HCT116 (cell line): ENCODE measurements at regions not wholly inside any gene's neighbourhood (a gene's known extent, or its start where the extent isn't known, plus 50 kb on each side); places are given as distances from the start of the nearest gene placed in this dataset.

Source experiments
- ATAC-seq: fragments of 200-7000 bp; cut with Tn5 transposase; 2 replicates; pipeline ENCODE4 v1.9.1; 2020; ENCODE audit warnings: mild to moderate bottlenecking, moderate library complexity
- BruUV-seq: library from RNA; stranded (reverse); fragments of 400-500 nt; replicated peaks from 2 replicates; lab custom pipeline; 2021; lab: Mats Ljungman, UMichigan
- CTCF ChIA-PET: fragments of 300-600 bp; sonication (Branson Sonifier 250); formaldehyde crosslinking; loops from one replicate; lab custom pipeline; 2021; ENCODE audit warnings: antibody characterized with exemption; lab: Charles Lee
- POLR2A ChIA-PET: fragments of 300-600, 350-600 bp; sonication (Branson Sonifier 250); formaldehyde crosslinking; loops from one replicate; lab custom pipeline; 2021; ENCODE audit warnings: antibody characterized with exemption; lab: Charles Lee
- RAD21 ChIA-PET, 2 experiments: fragments of 300-600 bp; sonication (Branson Sonifier 250); formaldehyde crosslinking; loops; one replicate each; lab custom pipeline; 2023; ENCODE audit warnings: low total read pairs in 2 of 2; ENCODE audit not compliant: uncharacterized antibody in 2 of 2, unreplicated experiment in 2 of 2, low non-redundant PET in 1 of 2; lab: Charles Lee
- DNase-seq: peaks from one replicate; pipeline ENCODE4 v3.0.0-alpha.2; 2010; ENCODE audit warnings: low read depth, low spot score
- H2AFZ ChIP-seq: fragments of 200-600 bp; shearing (Covaris generic), sonication (generic); 2 replicates; pipeline ENCODE4 v1.6.1; 2017; ENCODE audit warnings: low read depth, mixed run types, mixed read lengths, antibody characterized with exemption, low read length; ENCODE audit not compliant: poor library complexity, severe bottlenecking
- H3K27ac ChIP-seq: 2 replicates; pipeline ENCODE4 v1.5.1; 2012; ENCODE audit warnings: low read depth, low read length
- H3K27me3 ChIP-seq: fragments of 200-600 bp; sonication (generic); 2 replicates; pipeline ENCODE4 v1.6.1; 2016; ENCODE audit warnings: mixed run types, low read length, mixed read lengths; ENCODE audit not compliant: insufficient read depth
- H3K36me3 ChIP-seq, 2 experiments: fragments of 200-500 bp in 1 of 2; fragments of 200-600 bp in 1 of 2; sonication (Bioruptor generic) in 1 of 2; sonication (generic) in 1 of 2; 2 replicates each; pipeline versions ENCODE4 v1.5.1 to v1.6.1; 2014 to 2016; ENCODE audit warnings: low read length in 2 of 2, inconsistent platforms in 1 of 2, mixed read lengths in 1 of 2, mixed run types in 1 of 2; ENCODE audit not compliant: insufficient read depth in 2 of 2, control insufficient read depth in 1 of 2
- H3K4me1 ChIP-seq, 2 experiments: fragments of 200-600 bp in 1 of 2; sonication (generic) in 1 of 2; 2 replicates each; pipeline versions ENCODE4 v1.5.1 to v1.6.1; 2012 to 2017; ENCODE audit warnings: low read length in 2 of 2, inconsistent platforms in 1 of 2, mild to moderate bottlenecking in 1 of 2, mixed read lengths in 1 of 2, mixed run types in 1 of 2, moderate library complexity in 1 of 2; ENCODE audit not compliant: insufficient read depth in 2 of 2, control insufficient read depth in 1 of 2
- H3K4me2 ChIP-seq: fragments of 200-600 bp; sonication (generic); 2 replicates; pipeline ENCODE4 v1.6.1; 2017; ENCODE audit warnings: mixed run types, low read length, mixed read lengths
- H3K4me3 ChIP-seq, 2 experiments: fragments of 200-600 bp in 1 of 2; sonication (generic) in 1 of 2; replicated peaks in 1 of 2; 2 replicates each; pipeline ENCODE4 v1.5.1; 2011 to 2016; ENCODE audit warnings: low read length in 2 of 2, control low read depth in 1 of 2, low read depth in 1 of 2, mild to moderate bottlenecking in 1 of 2, mixed read lengths in 1 of 2, mixed run types in 1 of 2
- H3K79me2 ChIP-seq: fragments of 200-600 bp; sonication (generic); 2 replicates; pipeline ENCODE4 v1.6.1; 2017; ENCODE audit warnings: mild to moderate bottlenecking, mixed run types, low read length, moderate library complexity, mixed read lengths; ENCODE audit not compliant: insufficient read depth
- H3K9ac ChIP-seq: fragments of 200-600 bp; sonication (generic); 2 replicates; pipeline ENCODE4 v1.6.1; 2016; ENCODE audit warnings: low read length, mixed read lengths
- H3K9me2 ChIP-seq: fragments of 200-600 bp; sonication (generic), shearing (Covaris generic); 2 replicates; pipeline ENCODE4 v1.6.1; 2017; ENCODE audit warnings: mixed run types, mild to moderate bottlenecking, moderate library complexity; ENCODE audit not compliant: insufficient read depth
- H3K9me3 ChIP-seq, 2 experiments: fragments of 200-500 bp in 1 of 2; fragments of 200-600 bp in 1 of 2; sonication (Bioruptor generic) in 1 of 2; sonication (generic) in 1 of 2; 2 replicates each; pipeline ENCODE4 v1.6.1; 2014 to 2017; ENCODE audit warnings: low read length in 2 of 2, mixed read lengths in 2 of 2, inconsistent platforms in 1 of 2, low read depth in 1 of 2, mild to moderate bottlenecking in 1 of 2, mixed run types in 1 of 2, moderate library complexity in 1 of 2; ENCODE audit not compliant: control insufficient read depth in 1 of 2, insufficient read depth in 1 of 2
- H4K20me1 ChIP-seq: fragments of 200-600 bp; sonication (generic), shearing (Covaris generic); 2 replicates; pipeline ENCODE4 v1.6.1; 2017; ENCODE audit warnings: mixed run types, mild to moderate bottlenecking, moderate library complexity; ENCODE audit not compliant: insufficient read depth
- EGR1 ChIP-seq: IDR thresholded peaks from 2 replicates; pipeline ENCODE4 v1.6.1; 2012; ENCODE audit warnings: low read depth
- JUND ChIP-seq: IDR thresholded peaks from 2 replicates; pipeline ENCODE4 v1.6.1; 2012
- POLR2A ChIP-seq: IDR thresholded peaks from 2 replicates; pipeline ENCODE4 v1.7.0; 2011; ENCODE audit warnings: borderline replicate concordance; ENCODE audit not compliant: insufficient read depth, insufficient read length; ENCODE audit errors: extremely low read depth
- POLR2AphosphoS5 ChIP-seq: IDR thresholded peaks from 2 replicates; pipeline ENCODE4 v1.6.1; 2011; ENCODE audit warnings: mild to moderate bottlenecking, low read depth, low read length, moderate library complexity
- SP1 ChIP-seq: IDR thresholded peaks from 2 replicates; pipeline ENCODE4 v1.6.1; 2012; ENCODE audit warnings: low read depth
- SRF ChIP-seq: IDR thresholded peaks from 2 replicates; pipeline ENCODE4 v1.6.1; 2012; ENCODE audit warnings: low read depth
- ZFX ChIP-seq: fragments of 450-650 bp; IDR thresholded peaks from 2 replicates; pipeline ENCODE4 v1.6.1; 2017
- intact Hi-C: fragments of 100-400 bp; cut with micrococcal nuclease; formaldehyde crosslinking; loops from 2 replicates; pipeline ENCODE4 v1.10.0; 2022
- TF ChIP-seq, protein P1 (sequence below): IDR thresholded peaks from 2 replicates; pipeline ENCODE4 v1.6.1; 2012
- TF ChIP-seq, protein P2 (sequence below), 3 experiments: fragments of 200-600 bp in 1 of 3; sonication (generic) in 1 of 3; IDR thresholded peaks in 2 of 3; conservative IDR thresholded peaks in 1 of 3; 2 replicates each; pipeline ENCODE4 v1.5.1; 2012 to 2017; ENCODE audit warnings: low read depth in 2 of 3, low read length in 2 of 3, antibody characterized with exemption in 1 of 3, borderline replicate concordance in 1 of 3, control low read depth in 1 of 3, mild to moderate bottlenecking in 1 of 3, mixed read lengths in 1 of 3, mixed run types in 1 of 3, moderate library complexity in 1 of 3; ENCODE audit not compliant: insufficient read depth in 1 of 3
- TF ChIP-seq, protein P3 (sequence below): IDR thresholded peaks from 2 replicates; pipeline ENCODE4 v1.6.1; 2011; ENCODE audit warnings: mild to moderate bottlenecking, low read length, moderate library complexity; ENCODE audit not compliant: insufficient replicate concordance; ENCODE audit errors: extremely low read depth

DNA sequence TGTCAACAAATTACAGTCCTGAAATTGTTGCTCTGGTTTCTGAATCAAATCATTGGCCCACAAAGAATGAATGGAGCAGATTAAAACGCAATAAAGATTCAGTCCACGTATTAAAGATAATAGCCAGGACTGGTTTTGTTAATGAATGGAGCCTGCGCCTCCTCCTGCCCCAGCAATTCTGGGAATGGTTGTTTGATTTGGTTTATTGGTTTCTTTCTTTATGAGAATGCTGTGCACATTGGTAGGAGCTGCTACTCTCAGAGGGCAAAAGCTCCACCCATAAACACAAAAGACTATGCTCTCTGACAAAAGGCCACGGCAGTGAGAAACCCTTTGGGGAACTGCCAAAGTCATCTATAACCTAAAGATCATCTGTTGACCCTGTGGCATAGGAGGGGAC lies 261.1 kb downstream of the ABHD5 start:
- ChIA-PET RAD21 (no interaction called here), POLR2A (no interaction called here), CTCF (no interaction called here)
- Histone ChIP-seq H3K9ac (no peak overlapping the region), H3K79me2 (no peaks in the 10 kb centered on the region), H3K4me3 (no peak overlapping the region), H3K9me3 (no peaks in the 10 kb centered on the region), H3K27ac (no peak overlapping the region), H3K27me3 (peaks cover 26% of the 10 kb centered on the region), H3K4me1 (peaks cover 4 to 12% of the 10 kb centered on the region in 2 experiments; a peak in 3 of 4 replicates), H3K36me3 (no peaks in the 10 kb centered on the region), H3K4me2 (no peak overlapping the region), H3K9me2 (no peaks in the 10 kb centered on the region), H2AFZ (no peak overlapping the region), H4K20me1 (no peaks in the 10 kb centered on the region)
- intact Hi-C loops = no loop called here
- DNase-seq = no peak
- TF ChIP-seq, protein P1, sequence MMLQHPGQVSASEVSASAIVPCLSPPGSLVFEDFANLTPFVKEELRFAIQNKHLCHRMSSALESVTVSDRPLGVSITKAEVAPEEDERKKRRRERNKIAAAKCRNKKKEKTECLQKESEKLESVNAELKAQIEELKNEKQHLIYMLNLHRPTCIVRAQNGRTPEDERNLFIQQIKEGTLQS = no peak
- TF ChIP-seq POLR2A = no peak
- TF ChIP-seq, protein P2, sequence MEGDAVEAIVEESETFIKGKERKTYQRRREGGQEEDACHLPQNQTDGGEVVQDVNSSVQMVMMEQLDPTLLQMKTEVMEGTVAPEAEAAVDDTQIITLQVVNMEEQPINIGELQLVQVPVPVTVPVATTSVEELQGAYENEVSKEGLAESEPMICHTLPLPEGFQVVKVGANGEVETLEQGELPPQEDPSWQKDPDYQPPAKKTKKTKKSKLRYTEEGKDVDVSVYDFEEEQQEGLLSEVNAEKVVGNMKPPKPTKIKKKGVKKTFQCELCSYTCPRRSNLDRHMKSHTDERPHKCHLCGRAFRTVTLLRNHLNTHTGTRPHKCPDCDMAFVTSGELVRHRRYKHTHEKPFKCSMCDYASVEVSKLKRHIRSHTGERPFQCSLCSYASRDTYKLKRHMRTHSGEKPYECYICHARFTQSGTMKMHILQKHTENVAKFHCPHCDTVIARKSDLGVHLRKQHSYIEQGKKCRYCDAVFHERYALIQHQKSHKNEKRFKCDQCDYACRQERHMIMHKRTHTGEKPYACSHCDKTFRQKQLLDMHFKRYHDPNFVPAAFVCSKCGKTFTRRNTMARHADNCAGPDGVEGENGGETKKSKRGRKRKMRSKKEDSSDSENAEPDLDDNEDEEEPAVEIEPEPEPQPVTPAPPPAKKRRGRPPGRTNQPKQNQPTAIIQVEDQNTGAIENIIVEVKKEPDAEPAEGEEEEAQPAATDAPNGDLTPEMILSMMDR (IDR thresholded peaks at IDR 0.05 in 2 of 3, conservative IDR thresholded peaks at IDR 0.05 in 1 of 3; ENCODE audit: borderline replicate concordance in 1 of 3, insufficient read depth in 1 of 3, low read depth in 2 of 3, low read length in 2 of 3) = no peak
- no peak for TF ChIP-seq SRF
- no peak for TF ChIP-seq JUND
- TF ChIP-seq ZFX = no peak
- TF ChIP-seq, protein P3, sequence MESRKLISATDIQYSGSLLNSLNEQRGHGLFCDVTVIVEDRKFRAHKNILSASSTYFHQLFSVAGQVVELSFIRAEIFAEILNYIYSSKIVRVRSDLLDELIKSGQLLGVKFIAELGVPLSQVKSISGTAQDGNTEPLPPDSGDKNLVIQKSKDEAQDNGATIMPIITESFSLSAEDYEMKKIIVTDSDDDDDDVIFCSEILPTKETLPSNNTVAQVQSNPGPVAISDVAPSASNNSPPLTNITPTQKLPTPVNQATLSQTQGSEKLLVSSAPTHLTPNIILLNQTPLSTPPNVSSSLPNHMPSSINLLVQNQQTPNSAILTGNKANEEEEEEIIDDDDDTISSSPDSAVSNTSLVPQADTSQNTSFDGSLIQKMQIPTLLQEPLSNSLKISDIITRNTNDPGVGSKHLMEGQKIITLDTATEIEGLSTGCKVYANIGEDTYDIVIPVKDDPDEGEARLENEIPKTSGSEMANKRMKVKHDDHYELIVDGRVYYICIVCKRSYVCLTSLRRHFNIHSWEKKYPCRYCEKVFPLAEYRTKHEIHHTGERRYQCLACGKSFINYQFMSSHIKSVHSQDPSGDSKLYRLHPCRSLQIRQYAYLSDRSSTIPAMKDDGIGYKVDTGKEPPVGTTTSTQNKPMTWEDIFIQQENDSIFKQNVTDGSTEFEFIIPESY = no peak
- no peak for TF ChIP-seq SP1
- no peak for TF ChIP-seq POLR2AphosphoS5
- TF ChIP-seq EGR1 = no peak
- ATAC-seq = no peak
- BruUV-seq = no TSS peak
